Activated CD8-positive, alpha-beta memory T cell treated with anti-CD3 and anti-CD28 coated beads for 1 hour (primary cell): ENCODE measurements at regions not wholly inside any gene's neighbourhood (a gene's known extent, or its start where the extent isn't known, plus 50 kb on each side); places are given as distances from the start of the nearest gene placed in this dataset.

ENCODE experiments used
- DNase-seq, 2 donors: peaks; one replicate each; pipeline ENCODE4 v3.0.0-alpha.2; 2020; ENCODE audit warnings: low read depth in 1 of 2; ENCODE audit errors: extremely low read depth in 1 of 2

DNA sequence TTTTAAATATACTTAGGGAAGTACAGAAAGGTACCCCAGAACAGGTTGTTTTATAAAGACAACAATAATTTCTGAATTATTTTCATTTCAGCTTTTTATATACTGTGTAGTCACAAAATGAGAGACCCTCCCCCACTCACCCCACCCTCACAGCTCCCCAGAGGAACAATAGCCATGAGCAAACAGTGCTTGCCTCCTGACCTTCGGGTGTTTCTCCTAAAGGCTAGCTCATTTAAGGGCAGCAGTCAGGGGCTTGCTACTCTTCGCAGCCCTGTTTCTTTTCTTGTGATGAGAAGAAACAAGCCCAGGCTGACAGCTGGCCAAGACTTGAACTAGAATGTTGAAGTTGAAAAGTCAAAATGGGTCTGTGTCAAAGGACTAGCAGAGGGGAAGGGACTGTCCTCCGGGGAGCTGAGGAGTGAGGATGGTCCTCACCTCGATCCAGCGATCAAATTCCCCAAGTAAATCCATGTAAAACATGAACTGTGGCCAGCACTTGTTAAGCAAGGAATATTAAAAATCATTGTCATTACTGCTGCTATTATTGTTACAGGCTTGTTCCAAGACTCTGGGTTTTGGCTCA lies 133.8 kb upstream of the ARHGAP5 start:
- DNase-seq = no peak

DNA sequence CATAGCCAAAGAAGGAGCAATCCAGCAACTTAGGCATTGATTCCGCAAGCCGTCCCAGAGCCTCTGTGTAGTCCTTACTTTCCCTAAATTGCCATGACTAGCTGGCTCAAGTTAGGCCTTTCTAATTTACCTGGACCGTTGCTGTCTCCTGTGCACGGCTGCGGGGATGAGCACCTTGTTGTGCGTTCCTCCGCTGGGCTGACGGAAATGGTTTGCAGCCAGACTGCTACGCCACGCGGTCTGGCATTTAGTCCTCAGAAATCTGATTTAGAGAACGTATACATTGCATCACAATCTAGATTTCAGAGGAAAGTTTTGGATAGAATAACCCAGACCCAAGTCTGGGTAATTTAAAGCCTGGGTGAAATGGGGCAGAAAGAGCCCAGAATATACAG lies 133.2 kb upstream of the ARHGAP5 start:
- DNase-seq = no peak

DNA sequence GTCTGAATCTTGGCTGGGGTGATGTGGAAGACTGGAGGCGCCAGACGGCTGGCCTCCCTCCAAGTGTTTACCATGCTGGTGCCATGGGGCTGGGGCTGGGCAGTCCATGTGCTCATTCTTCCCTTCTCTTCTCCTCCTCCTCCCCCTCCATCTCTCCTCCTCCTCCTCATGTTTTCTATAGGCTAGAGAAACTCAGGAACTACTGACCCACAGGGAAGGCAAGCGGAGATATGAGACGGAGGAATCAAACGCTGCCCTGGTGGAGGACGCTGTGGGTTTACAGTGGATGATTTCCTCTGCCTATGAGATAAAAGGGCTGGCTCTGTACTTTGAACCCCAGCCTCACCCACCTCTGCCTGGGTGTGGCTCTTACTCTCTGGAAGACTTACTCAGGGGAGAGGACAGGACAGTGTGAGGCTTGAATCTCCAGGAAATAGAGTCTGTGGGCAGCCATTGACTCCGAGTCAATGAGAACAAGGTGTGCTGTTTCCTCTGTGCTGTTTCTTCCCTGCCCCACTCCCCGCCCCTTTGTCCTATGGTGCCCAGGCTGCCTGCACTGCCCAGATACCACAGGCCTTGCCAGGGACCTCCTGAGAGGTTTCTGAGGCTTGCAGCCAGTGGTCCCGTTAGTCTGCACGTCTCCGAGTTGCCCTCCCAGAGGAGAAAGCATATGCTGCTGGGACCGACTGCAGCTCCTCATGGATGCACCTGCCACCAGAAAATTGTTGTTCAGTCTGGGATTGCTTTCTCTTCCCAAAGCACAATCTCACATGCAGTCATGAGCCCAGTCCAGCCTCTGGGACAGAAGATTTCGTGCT lies 132.6 kb upstream of the ARHGAP5 start:
- no peak for DNase-seq

DNA sequence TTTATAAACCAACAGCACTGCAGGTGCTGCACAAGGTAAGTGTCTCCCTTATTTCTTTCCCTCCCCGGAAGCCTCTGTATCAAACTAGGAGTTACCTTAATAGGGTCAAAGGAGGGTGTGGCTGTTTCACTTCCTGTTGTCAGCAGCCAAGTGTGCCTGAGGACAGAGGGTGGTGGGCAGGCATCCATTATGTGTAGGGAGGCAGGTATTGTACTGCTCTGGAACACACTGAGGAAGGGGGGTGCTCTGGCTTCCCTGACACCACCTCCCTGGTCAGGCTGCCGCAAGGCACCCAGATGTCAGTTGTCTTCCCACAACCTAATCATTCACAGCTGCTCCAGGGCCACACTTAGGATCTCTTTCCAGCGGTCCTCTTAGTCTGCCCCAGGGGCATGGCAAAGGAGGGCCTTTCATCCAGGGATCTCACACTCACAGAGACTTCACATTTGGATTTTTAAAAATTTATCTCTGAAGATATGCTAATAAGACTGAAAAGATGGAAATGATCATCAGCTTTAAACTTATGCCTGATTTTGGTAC lies 132.0 kb upstream of the ARHGAP5 start:
- DNase-seq = no peak

DNA sequence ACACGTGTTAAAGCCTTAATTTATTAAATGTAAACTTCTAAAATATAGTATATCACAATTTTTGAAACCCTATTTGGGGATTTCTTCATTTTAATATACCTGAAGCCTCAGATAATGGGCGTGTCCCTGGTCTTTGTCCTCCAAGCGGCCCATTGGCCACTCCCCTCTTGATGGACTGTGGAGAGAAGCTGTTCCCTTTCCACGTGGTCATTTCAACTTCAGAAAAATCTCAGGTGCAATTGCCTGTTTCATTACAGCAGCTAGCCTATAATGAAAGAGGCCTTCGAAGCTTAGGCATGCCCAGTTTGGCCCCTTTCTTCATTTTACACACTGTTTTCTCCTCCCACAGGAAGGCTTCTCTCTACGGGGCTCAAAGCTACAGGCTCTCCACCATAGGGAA lies 131.4 kb upstream of the ARHGAP5 start:
- DNase-seq = no peak

DNA sequence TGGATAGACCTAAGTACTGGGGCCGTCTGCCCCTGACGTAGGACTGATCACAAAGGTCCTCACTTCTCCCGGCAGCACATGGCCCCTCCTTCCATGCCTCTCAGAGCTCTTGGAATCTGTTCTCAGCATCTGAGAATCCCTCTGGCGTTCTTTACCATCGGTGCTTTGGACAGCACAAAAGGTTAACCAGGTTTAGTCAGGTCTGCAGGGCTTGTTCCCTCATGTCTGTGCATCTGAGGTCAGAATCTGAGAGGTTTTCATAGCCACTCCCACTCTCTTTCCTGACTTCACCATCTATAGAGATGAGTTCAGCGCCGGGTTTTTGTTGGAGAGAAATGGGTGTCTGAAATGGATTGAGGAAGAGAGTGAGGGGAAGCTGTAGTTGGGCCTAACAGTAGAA lies 130.0 kb upstream of the ARHGAP5 start:
- no peak for DNase-seq

DNA sequence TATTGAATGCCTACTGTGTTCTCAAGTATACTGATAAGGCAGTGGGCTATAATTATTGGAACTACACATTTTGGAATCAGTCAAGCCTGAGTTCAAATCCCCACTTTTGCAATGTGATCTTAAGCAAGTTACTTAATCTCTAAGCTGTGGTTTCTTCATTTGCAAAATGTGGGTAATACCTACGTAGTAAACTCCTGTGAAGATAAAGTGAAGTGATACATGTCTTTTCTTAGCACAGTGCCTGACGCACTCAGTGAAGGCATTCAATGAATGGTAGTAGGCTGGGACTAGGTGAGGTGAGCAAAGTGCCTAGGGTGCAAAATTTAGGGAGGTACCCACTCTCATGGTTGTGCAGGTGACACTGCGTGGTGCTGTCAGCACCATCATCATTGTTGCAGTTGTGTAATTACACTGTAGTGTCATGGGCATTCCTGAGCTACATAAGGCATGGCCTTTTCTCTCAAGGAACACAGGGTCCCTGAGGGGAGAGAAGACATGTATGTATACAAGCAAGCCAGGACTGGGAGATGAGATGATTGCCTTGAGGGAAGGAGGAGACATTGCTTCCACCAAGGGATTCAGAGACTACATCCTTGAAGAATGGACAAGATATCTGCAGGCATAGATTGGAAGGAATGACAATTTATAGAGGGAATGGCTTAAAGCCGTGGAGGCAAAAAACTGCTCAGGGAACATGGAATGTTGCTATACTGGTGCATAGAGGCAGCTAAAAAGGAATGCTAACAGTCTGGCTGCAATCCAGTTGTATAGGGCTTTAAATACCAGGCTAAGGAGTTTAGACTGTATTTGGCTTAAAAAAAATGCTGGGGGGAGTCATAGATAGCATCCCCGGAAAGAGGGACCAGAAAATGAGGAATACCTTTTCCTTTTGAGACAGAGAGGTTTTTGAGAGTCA lies 129.2 kb upstream of the ARHGAP5 start:
- no peak for DNase-seq

DNA sequence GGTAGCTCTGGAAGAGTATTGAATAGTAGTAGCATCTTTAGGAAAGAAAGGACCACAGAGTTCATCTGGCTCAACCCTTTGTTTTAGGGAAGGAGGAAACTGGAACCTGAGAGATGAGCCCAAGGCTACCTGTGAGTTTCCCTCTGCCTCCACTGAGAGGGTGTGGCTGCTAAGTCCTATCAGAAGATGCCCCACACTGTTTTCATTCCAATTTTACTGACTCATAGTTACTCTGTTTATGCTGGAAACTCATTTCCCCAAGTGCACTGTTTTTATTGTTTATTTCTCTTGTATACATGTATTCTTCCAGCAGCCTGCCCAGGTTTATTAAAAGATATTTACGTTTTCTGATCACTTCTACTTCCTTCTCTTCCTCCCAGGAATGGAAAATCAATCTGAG lies 127.4 kb upstream of the ARHGAP5 start:
- no peak for DNase-seq

DNA sequence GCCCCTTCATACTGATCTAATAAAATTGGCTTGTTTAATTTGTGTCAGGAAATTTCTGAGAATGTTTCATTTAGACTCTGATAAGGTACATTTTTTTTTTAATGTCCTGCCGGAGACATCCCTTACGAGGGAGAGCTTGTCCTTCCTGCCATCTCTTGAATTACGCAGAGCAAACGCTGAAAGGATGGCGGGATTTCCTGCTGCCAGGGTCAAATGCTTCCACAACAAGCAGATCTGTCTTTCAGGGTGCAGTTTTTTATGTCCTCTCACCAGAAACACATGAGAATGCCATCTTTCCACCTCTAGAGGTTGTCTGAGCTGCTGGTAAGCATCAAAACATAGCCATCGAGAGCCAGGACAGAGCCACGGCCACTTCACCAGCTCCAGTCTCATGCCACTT lies 126.8 kb upstream of the ARHGAP5 start:
- no peak for DNase-seq

DNA sequence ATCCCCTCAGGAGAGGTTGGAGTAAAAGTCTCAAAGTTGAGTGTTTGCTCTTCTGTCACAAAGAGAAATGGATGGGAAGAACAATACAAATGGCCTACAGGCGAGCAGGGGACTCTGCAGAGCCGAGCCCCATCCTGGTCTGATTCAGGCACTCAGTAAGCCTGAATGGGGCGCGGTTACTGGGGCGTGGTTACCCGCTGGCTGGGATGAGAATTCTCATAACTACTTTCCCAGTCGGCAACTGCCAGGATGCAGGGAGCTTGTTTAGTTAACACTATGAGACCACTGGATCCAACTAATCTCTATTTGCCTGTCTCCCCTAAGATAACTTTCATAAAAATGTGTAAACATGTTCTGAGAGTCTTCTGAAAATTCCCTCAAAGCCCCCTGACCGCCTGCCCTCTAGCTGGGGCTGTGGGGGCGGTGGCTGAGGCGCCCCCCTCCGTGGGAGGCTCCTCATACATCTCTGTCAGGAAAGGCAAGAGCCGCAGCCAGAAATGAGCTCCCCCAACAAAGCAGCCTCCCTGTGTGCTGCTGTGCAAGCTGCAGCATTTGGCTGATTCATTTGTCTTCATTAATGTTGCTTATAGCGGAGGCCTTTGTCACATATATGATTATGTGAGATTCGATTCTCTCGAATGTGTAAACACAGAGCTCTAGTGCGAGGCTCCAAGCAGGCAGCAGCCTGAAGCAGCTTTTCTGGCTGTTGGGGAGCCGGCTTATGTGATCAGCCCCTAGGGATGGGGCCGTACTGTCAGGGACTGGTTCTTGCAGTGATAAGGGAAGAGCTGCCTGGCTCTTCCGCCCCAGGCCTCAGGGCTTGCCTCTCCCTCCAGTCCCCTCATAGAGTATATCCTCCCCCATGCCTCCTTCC lies 126.1 kb upstream of the ARHGAP5 start:
- DNase-seq = no peak

DNA sequence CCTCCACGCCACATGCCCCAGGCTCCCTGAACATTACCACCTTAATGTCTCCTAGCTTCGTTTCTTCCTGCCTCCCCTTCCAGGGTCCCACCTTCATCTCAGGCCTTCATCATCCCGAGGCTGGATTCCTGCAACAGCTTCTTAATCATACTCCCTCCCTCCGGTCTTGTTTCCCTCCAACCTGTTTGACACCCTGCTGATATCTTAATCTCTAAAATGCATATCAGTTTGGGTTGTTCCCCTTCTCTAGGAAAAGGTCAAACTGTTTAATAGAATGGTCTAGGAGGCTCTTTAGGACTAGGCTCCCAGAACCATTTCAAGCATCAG lies 125.5 kb upstream of the ARHGAP5 start:
- DNase-seq = no peak

DNA sequence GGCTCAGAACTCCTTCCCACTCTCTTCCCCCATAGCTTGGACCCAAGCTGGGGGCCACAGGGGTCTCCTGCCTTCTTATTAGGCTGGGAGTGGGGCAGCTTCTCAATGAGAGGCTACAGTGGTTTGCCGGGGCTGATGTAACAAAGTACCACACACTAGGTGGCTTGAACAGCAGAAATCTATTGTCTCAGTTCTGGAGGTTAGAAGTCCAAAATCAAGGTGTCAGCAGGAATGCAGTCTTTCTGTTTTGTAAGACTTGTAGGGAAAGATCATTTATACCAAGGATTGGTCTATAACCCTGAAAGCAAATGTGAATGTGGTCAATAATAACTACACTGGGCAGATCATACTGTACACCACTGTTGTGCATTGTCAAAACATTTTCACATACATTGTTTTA lies 124.5 kb upstream of the ARHGAP5 start:
- no peak for DNase-seq

DNA sequence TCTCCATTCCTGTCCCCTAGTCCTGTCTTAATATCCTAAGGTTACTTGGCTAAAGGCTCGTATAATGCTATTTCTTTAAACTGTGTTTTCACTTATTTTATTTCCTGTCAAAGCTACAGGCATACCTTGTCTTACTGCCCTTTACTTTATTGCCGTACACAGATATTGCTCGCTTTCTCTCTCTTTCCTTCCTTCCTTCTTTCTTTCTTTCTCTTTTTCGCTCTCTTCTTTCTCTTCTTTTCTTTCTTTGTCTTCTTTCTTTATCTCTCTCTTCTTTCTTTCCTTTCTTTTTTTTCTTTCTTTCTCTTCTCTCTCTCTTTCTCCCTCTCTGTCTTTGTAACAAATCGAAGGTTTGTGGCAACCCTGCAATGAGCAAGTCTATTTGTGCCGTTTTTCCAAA lies 123.9 kb upstream of the ARHGAP5 start:
- no peak for DNase-seq

DNA sequence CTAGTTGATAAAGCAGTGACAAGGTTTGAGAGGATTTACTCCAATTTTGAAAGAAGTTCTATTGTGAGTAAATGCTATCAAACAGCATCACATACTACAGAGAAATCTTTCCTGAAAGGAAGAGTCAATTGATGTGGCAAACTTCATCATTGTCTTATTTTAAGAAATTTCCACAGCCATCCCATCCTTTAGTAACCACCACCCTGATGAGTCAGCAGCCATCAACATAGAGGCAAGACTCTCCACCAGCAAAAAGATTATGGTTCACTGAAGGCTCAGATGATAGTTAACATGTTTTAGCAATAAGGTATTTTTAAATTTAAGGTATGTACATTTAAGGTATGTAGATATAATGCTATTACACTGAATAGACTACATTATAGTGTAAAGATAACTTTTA lies 122.1 kb upstream of the ARHGAP5 start:
- no peak for DNase-seq

DNA sequence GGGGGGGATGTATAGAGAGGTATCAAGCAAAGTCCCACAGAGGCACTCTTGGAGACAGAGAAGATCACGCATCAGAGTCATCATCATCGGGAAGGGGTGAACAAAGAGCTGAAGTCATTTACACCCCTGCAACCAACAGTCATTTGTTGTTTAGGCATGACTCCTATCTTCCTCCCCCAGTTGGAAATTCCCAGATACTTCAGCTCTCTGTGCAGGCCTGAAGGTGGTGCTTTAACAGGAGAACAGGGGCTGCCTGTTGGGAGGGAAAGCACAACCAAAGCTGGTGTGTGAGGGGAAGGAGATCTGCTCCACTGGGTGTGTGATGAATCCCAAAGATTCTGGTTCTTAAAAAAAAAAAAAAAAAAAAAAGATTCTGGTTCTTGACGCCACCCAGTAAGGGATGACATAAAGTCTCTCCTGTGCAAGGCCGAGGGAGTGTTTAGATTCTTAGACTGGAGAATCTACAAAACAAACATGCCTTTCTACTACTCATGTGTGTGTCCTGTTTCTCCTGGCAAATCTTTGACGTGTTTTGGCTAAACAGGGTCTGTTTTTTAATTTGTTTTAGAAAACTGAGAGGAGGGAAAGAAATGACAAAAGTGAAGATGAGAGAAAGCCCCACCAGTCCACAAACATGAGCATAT lies 121.0 kb upstream of the ARHGAP5 start:
- no peak for DNase-seq

DNA sequence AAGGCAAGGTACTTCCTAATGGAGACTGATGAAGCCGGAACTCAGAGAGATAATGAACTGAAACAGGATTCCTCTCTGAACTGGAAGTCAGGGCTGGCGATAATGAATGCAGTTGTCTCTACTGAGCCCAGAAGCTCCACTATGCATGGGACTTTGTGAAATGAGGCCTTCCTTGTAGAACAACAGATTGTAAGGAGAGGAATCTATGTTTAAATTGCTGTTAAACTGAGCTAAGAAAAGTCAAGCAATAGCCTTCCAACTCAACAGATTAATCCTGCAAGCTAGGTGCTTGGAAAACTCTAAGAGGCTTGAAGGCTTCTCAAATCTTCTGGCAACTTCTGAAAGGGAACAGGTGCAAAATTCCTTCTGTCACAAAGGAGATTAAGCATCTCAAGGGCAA lies 119.5 kb upstream of the ARHGAP5 start:
- DNase-seq = no peak

DNA sequence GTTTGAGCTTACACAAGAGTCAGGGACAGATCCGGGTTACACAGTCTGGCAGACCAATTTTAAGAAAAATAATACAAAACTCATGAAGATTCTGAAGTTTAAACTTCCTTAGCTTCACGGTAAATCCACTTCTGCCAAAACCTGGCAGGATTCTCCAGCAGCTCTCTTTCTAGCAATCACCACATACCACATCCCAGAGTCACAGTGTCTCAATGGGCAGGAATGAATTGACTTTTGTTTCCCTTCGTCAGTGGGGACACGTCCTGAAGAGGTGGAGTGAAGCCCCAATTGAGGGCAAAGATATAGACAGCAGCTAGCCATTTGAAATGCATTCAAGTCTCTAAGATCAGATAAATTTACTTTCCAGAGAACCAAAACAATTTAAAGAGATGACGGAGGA lies 117.1 kb upstream of the ARHGAP5 start:
- DNase-seq = no peak

DNA sequence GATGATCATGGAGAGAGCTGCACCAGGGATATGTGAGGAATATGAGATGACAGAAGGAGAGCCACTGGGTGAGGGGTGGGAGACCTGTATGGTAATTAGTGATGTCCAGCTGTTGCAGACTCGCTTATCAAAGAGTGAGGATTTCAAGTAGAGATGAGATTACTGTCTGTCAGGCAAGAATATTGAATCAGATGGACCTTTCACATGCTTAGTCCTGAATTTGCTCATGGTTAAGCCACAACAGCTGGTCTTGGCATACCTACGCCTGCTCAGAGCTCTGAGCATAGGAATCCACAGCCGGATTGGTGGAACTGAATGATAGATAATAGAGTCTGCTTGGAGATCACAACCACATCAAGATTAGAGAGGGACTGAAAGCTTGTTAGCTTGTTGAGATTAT lies 115.2 kb upstream of the ARHGAP5 start:
- no peak for DNase-seq

DNA sequence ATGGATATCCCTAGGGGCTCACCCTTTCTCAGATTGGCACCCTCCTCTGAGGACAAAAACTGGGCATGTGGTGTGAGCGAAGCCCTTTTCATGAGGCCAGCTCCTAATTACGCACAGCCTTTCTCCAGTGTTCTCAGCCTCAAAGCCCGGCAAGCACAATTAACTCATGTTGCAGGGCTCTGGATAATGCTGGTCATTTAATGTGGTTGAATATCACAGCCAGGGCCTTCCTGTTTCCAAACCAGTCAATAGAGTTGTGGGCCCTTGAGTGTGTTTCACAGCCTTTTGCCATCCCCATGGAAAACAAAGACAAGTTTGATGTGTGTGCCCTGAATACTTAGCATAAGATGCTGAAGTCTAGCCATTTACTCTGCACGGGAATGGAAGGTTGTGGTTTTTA lies 114.2 kb upstream of the ARHGAP5 start:
- DNase-seq = no peak

DNA sequence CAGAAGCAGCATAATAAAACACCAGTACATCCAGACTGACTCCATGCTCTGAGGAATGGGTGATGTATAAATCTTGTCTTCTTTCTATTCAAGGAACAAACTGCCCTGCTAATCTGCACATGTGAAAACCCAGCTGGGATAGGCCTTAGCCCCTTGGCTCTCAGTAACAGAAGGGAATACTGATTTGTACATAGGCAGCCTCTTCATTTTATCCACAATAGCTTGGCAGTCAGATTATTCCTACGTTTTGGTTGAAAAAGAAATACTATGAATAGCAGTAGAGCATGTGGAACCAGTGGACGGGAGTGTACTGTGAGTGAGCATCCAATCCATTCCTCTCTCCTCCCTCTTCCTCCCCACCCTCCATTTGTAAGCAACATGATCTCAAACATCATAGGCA lies 113.5 kb upstream of the ARHGAP5 start:
- no peak for DNase-seq
